A673 (cell line): ENCODE measurements at regions not wholly inside any gene's neighbourhood (a gene's known extent, or its start where the extent isn't known, plus 50 kb on each side); places are given as distances from the start of the nearest gene placed in this dataset.

Experiments used
- BruUV-seq: library from RNA; stranded (reverse); fragments of 400-500 nt; replicated peaks from 2 replicates; lab custom pipeline; 2021; lab: Mats Ljungman, UMichigan
- CTCF ChIA-PET: fragments of 300-600 bp; sonication (Branson Sonifier 250); formaldehyde crosslinking; loops from one replicate; lab custom pipeline; 2022; ENCODE audit warnings: antibody characterized with exemption; lab: Charles Lee
- POLR2A ChIA-PET: fragments of 300-600 bp; sonication (Branson Sonifier 250); formaldehyde crosslinking; loops from one replicate; lab custom pipeline; 2022; ENCODE audit warnings: antibody characterized with exemption; ENCODE audit not compliant: low non-redundant PET; lab: Charles Lee
- DNase-seq: peaks from one replicate; pipeline ENCODE4 v3.0.0-alpha.2; 2015; ENCODE audit warnings: low spot score
- H3K27ac ChIP-seq: fragments of 200-600 bp; sonication (generic); 2 replicates; pipeline ENCODE4 v1.5.1; 2016; ENCODE audit warnings: mixed run types, low read depth, mild to moderate bottlenecking, mixed read lengths, antibody characterized with exemption, low read length; ENCODE audit not compliant: poor library complexity, severe bottlenecking
- H3K27me3 ChIP-seq: fragments of 200-600 bp; sonication (generic); replicated peaks from 2 replicates; pipeline ENCODE4 v1.6.1; 2017; ENCODE audit warnings: mixed run types, low read depth, mild to moderate bottlenecking, mixed read lengths, antibody characterized with exemption, low read length; ENCODE audit not compliant: insufficient read depth, poor library complexity
- H3K36me3 ChIP-seq: fragments of 200-600 bp; sonication (generic); 2 replicates; pipeline ENCODE4 v1.6.1; 2016; ENCODE audit warnings: mixed run types, mild to moderate bottlenecking, mixed read lengths, antibody characterized with exemption, low read length; ENCODE audit not compliant: insufficient read depth, poor library complexity, severe bottlenecking
- H3K4me1 ChIP-seq: fragments of 200-600 bp; sonication (generic); 2 replicates; pipeline ENCODE4 v1.6.1; 2017; ENCODE audit warnings: mixed run types, mild to moderate bottlenecking, mixed read lengths, antibody characterized with exemption, low read length; ENCODE audit not compliant: insufficient read depth, poor library complexity, severe bottlenecking
- H3K4me3 ChIP-seq: fragments of 200-600 bp; sonication (generic); 2 replicates; pipeline ENCODE4 v1.5.1; 2016; ENCODE audit warnings: low read depth, mixed run types, mild to moderate bottlenecking, mixed read lengths, low read length; ENCODE audit not compliant: poor library complexity, severe bottlenecking
- H3K9me3 ChIP-seq: fragments of 200-600 bp; sonication (generic); 2 replicates; pipeline ENCODE4 v1.6.1; 2016; ENCODE audit warnings: mixed run types, low read depth, mild to moderate bottlenecking, mixed read lengths, antibody characterized with exemption, low read length; ENCODE audit not compliant: poor library complexity, severe bottlenecking
- CTCF ChIP-seq: fragments of 300-800, 200-600 bp; sonication (generic); conservative IDR thresholded peaks from 2 replicates; pipeline ENCODE4 v1.5.1; 2017; ENCODE audit warnings: low read depth, mild to moderate bottlenecking, antibody characterized with exemption, low read length, moderate library complexity, mixed read lengths
- EZH2 ChIP-seq: fragments of 200-600 bp; sonication (generic); IDR thresholded peaks from 2 replicates; pipeline ENCODE4 v1.6.1; 2017; ENCODE audit warnings: borderline replicate concordance, low read depth, mild to moderate bottlenecking, mixed read lengths, antibody characterized with exemption, low read length; ENCODE audit not compliant: poor library complexity, severe bottlenecking
- intact Hi-C: fragments of 100-400 bp; cut with micrococcal nuclease; formaldehyde crosslinking; loops from one replicate; pipeline ENCODE4 v1.10.0; 2022; ENCODE audit not compliant: unreplicated experiment

- ChIA-PET CTCF (no interaction called here), POLR2A (no interaction called here)
- BruUV-seq: no TSS peak
- TF ChIP-seq EZH2: no peak
- TF ChIP-seq CTCF: no peak
- no peaks in the 10 kb centered on the region for H3K4me1 ChIP-seq
- H3K9me3 ChIP-seq: peaks cover 12% of the 10 kb centered on the region
- intact Hi-C loops: no loop called here
- peak; percentile 0 for DNase-seq
- H3K27me3 ChIP-seq: no peaks in the 10 kb centered on the region
- H3K36me3 ChIP-seq: no peaks in the 10 kb centered on the region
- H3K4me3 ChIP-seq: no peak overlapping the region
- H3K27ac ChIP-seq: no peak overlapping the region
These were observed 631.1 kb upstream of the MBL2 start for GRCh38 chr10:53403688-53404087.

DNA sequence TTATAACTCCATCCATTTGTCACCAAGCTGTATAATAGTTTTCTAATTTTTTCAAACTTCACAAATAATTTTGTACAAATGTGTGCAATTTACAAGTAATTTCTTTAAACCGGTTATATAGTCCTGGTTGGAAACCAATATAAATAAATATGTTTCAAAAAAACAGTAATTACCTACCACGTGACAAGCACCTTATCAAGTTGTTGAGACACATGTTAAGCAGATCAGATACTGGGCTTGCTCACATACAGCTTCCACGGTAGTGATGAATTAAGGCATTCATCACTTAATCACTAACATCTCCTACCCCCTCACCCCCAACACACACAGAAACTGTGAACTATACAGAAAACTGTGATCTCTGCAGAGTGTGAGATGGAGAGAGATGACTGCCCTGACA is 630.0 kb upstream of the MBL2 start:
- intact Hi-C loops: no loop called here
- Histone ChIP-seq H3K36me3 (no peaks in the 10 kb centered on the region), H3K27ac (no peak overlapping the region), H3K9me3 (peaks cover 12% of the 10 kb centered on the region), H3K4me3 (no peak overlapping the region), H3K4me1 (no peaks in the 10 kb centered on the region), H3K27me3 (no peaks in the 10 kb centered on the region)
- no peak for TF ChIP-seq EZH2
- TF ChIP-seq CTCF: no peak
- ChIA-PET POLR2A (no interaction called here), CTCF (no interaction called here)
- DNase-seq: no peak
- BruUV-seq: no TSS peak

DNA sequence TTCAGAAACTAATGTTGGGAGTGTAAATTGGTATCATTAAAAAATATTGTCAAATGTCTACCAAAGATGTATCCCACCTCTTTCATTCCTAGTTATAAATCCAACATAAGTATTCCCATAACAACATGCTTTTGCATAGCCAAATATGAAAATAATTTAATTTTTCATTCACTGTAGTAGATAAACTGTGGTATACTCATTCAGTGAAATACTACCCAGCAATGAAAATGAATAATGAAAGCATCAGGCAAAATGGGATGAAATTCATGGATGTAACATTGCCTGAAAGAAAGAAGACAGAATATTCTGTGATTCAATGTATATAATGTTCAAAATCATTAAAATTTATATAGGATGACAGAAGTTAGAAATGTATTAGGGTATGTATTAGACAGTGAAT is 629.0 kb upstream of the MBL2 start:
- H3K4me3 ChIP-seq: no peak overlapping the region
- BruUV-seq: no TSS peak
- ChIA-PET CTCF (no interaction called here), POLR2A (no interaction called here)
- TF ChIP-seq EZH2: no peak
- TF ChIP-seq CTCF: no peak
- no peaks in the 10 kb centered on the region for H3K36me3 ChIP-seq
- no peak for DNase-seq
- H3K27ac ChIP-seq: no peak overlapping the region
- H3K27me3 ChIP-seq: no peaks in the 10 kb centered on the region
- H3K9me3 ChIP-seq: peaks cover 13% of the 10 kb centered on the region
- intact Hi-C loops: no loop called here
- no peaks in the 10 kb centered on the region for H3K4me1 ChIP-seq
